AG09309 (cell line): ENCODE measurements at regions not wholly inside any gene's neighbourhood (a gene's known extent, or its start where the extent isn't known, plus 50 kb on each side); places are given as distances from the start of the nearest gene placed in this dataset.

Experiments used
- DNase-seq: peaks from one replicate; pipeline ENCODE4 v3.0.0-alpha.2; 2010; ENCODE audit warnings: low read depth
- H3K4me3 ChIP-seq: 2 replicates; pipeline ENCODE4 v1.5.1; 2011; ENCODE audit warnings: mild to moderate bottlenecking, low read depth, low read length, moderate library complexity; ENCODE audit not compliant: control insufficient read depth
- CTCF ChIP-seq: IDR thresholded peaks from 2 replicates; pipeline ENCODE4 v1.5.1; 2011; ENCODE audit warnings: mild to moderate bottlenecking, low read depth, low read length, inconsistent platforms; ENCODE audit not compliant: insufficient read depth, control insufficient read depth; ENCODE audit errors: missing control alignments

DNA sequence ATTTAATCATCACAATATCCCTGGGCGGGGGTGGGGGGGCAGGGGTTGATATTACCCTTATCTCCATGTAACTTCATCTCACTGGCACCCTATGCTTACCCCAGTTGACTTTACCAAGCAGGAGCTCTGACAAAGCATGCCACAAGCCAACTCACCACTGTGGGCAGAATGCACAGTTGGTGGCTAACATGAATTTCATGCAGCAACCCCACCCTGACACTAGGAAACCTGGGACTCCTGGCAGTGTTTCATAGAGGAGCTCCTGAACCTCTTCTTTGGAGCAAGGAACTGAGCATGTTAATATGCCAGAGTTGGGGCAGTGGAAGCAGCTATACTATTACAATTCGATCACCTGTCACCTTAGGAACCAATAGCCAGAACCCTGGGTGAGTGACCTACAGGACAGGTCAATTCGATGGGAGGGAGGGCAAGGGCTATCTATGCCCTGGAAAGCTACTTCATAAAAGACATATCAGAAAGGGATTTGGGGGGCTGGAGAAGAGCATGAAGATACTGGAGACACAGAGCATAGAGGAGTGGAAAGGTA, 97.2 kb upstream of the ACSL4 start:
- no peak for DNase-seq
- H3K4me3 ChIP-seq: no peak overlapping the region
- no peak for TF ChIP-seq CTCF

DNA sequence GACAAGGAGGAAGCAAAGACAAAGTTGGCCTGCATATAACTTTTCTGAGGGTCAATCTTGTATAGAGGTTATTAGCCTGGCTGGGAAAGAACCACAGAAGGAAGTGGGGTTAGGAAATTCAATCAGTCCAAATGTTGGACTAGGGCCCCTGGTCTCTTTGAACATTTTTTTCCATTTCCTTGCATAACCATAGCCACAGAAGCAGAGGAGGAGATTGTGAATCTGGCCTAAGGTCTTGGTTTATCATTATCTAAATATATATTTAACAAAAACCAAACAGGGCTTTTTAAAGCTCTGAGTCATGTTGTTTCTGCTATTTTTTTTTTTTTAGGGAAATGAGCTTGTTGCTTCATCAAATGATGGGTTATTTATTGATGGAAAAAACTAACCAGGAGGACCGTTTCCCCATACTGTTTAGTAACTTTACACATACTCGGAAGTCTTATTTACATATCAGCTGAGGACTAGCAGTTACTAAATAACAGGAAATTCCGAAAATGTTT, 97.7 kb upstream of the ACSL4 start:
- DNase-seq: peak; percentile 41
- H3K4me3 ChIP-seq: no peak overlapping the region
- no peak for TF ChIP-seq CTCF

- no peak for TF ChIP-seq CTCF
- H3K4me3 ChIP-seq: no peak overlapping the region
- no peak for DNase-seq
Observed at GRCh38 chrX:109831326-109831985, 98.4 kb upstream of the ACSL4 start.

- TF ChIP-seq CTCF: no peak
- DNase-seq: no peak
Observed at GRCh38 chrX:109839694-109840567, 106.9 kb upstream of the ACSL4 start.

DNA sequence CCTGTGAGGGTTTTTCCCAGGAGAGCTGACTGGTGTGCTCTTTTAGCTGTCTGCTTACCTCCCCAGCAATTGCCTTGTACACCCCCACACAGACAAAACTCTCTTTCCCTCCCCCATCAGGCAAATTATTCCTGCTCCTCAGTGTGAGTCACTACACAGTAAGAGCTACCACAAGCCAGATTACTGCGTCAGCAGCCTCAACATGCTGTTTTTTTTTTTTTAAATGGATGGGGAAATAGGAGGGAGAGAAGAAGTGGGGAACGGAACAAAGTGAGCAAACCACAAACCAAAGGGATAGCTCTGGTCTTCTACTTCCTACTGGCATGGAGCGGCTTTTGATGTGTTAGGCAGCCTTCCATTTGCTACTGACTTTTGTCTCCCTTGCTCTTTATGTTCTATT, 107.5 kb upstream of the ACSL4 start:
- H3K4me3 ChIP-seq: no peak overlapping the region
- no peak for TF ChIP-seq CTCF
- DNase-seq: peak; percentile 80

More at GRCh38 chrX:109839694-109840567, 106.9 kb upstream of the ACSL4 start:
- H3K4me3 ChIP-seq: no peak overlapping the region

- no peak for DNase-seq
- no peak overlapping the region for H3K4me3 ChIP-seq
- no peak for TF ChIP-seq CTCF
Observed at GRCh38 chrX:109841257-109841656, 108.2 kb upstream of the ACSL4 start.
